Activated naive CD4-positive, alpha-beta T cell treated with anti-CD3 and anti-CD28 coated beads for 36 hours (primary cell): ENCODE measurements at regions not wholly inside any gene's neighbourhood (a gene's known extent, or its start where the extent isn't known, plus 50 kb on each side); places are given as distances from the start of the nearest gene placed in this dataset.
"Not testable (repeated sequence)": the region's sequence is repeated elsewhere in the genome, so short reads cannot be mapped to it uniquely, and the experiment has no call there.

Experiments
- CTCF ChIA-PET: fragments of 350-600 bp; sonication (Branson Sonifier 250); formaldehyde crosslinking; loops from one replicate; lab custom pipeline; 2021; ENCODE audit warnings: antibody characterized with exemption; lab: Charles Lee
- DNase-seq: peaks from one replicate; pipeline ENCODE4 v3.0.0-alpha.2; 2020
- H3K27ac Mint-ChIP-seq: one replicate; pipeline ENCODE4 v1.8.0; 2021; ENCODE audit warnings: mild to moderate bottlenecking, mixed read lengths
- H3K27me3 Mint-ChIP-seq: one replicate; pipeline ENCODE4 v1.8.0; 2021; ENCODE audit warnings: low read depth, mixed read lengths
- H3K36me3 Mint-ChIP-seq: one replicate; pipeline ENCODE4 v1.8.0; 2021; ENCODE audit warnings: low read depth, mixed read lengths
- H3K4me1 Mint-ChIP-seq: one replicate; pipeline ENCODE4 v1.8.0; 2021; ENCODE audit warnings: low read depth, mixed read lengths
- H3K4me3 Mint-ChIP-seq: one replicate; pipeline ENCODE4 v1.8.0; 2021; ENCODE audit warnings: mild to moderate bottlenecking, moderate library complexity, mixed read lengths
- H3K9me3 Mint-ChIP-seq: one replicate; pipeline ENCODE4 v1.8.0; 2021; ENCODE audit warnings: mixed read lengths
- intact Hi-C: fragments of 100-400 bp; cut with micrococcal nuclease; formaldehyde crosslinking; loops from one replicate; pipeline ENCODE4 v1.15.1; 2023

GRCh38 chr3:71925511-71926261 is 140.7 kb upstream of the PROK2 start:
- not testable (repeated sequence) for H3K9me3 Mint-ChIP-seq, H3K4me1 Mint-ChIP-seq, H3K4me3 Mint-ChIP-seq

GRCh38 chr3:71924721-71925120 is 139.8 kb upstream of the PROK2 start:
- Mint-ChIP-seq H3K36me3 (no peaks in the 10 kb centered on the region), H3K27me3 (peaks cover 2% of the 10 kb centered on the region), H3K27ac (no peak overlapping the region), H3K4me3 (no peak overlapping the region), H3K9me3 (no peaks in the 10 kb centered on the region), H3K4me1 (peaks cover 8% of the 10 kb centered on the region)
- CTCF ChIA-PET: no interaction called here
- DNase-seq: no peak
- intact Hi-C loops: loop anchor here (5.0 kb wide), 1 partner anchor 47 kb away; no protein-coding TSS in a partner anchor

More at GRCh38 chr3:71925511-71926261, 140.7 kb upstream of the PROK2 start:
- H3K27me3 Mint-ChIP-seq, DNase-seq, H3K27ac Mint-ChIP-seq, H3K36me3 Mint-ChIP-seq: not testable (repeated sequence)
- intact Hi-C loops: loop anchor here (1.0 to 5.0 kb wide), 2 partner anchors 48 to 897 kb away; no protein-coding TSS in a partner anchor
- CTCF ChIA-PET: interaction anchor here (0.7 kb wide), 1 partner anchor 44 kb away, joined by 3 read pairs; no protein-coding TSS in a partner anchor

GRCh38 chr3:71921036-71921435 is 136.1 kb upstream of the PROK2 start:
- no peak for DNase-seq
- H3K4me3 Mint-ChIP-seq: no peak overlapping the region
- H3K9me3 Mint-ChIP-seq: no peaks in the 10 kb centered on the region
- H3K4me1 Mint-ChIP-seq: peaks cover 1% of the 10 kb centered on the region
- CTCF ChIA-PET: no interaction called here
- intact Hi-C loops: no loop called here
- H3K27me3 Mint-ChIP-seq: peaks cover 2% of the 10 kb centered on the region
- no peak overlapping the region for H3K27ac Mint-ChIP-seq
- H3K36me3 Mint-ChIP-seq: no peaks in the 10 kb centered on the region

GRCh38 chr3:71919572-71919971 is 134.6 kb upstream of the PROK2 start:
- Mint-ChIP-seq H3K4me1 (no peaks in the 10 kb centered on the region), H3K27ac (no peak overlapping the region), H3K27me3 (peaks cover 2% of the 10 kb centered on the region), H3K9me3 (no peaks in the 10 kb centered on the region), H3K36me3 (no peaks in the 10 kb centered on the region), H3K4me3 (no peak overlapping the region)
- DNase-seq: no peak
- intact Hi-C loops: no loop called here
- CTCF ChIA-PET: interaction anchor here (1.5 kb wide), 1 partner anchor 44 kb away, joined by 3 read pairs; no protein-coding TSS in a partner anchor

DNA sequence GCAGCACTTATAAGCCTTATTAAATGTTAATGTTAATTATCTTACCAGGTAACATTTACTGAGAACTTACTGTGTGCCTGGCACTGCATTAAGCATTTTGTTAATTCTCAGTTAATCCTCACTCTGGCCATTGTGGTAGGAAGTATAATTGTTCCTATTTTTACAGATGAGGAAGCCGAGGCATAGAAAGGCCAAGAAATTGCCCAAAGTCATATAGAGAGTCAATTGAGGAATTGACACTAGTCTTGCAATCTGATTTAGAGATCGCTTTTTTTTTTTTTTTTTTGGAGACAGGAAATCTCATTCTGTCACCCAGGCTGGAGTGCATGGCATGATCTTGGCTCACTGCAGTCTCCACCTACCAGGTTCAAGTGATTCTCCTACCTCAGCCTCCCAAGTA is 132.6 kb upstream of the PROK2 start:
- H3K27ac Mint-ChIP-seq: no peak overlapping the region
- no peak for DNase-seq
- H3K36me3 Mint-ChIP-seq: no peaks in the 10 kb centered on the region
- H3K9me3 Mint-ChIP-seq: no peaks in the 10 kb centered on the region
- no peak overlapping the region for H3K4me3 Mint-ChIP-seq
- peaks cover 2% of the 10 kb centered on the region for H3K27me3 Mint-ChIP-seq
- H3K4me1 Mint-ChIP-seq: no peaks in the 10 kb centered on the region
- intact Hi-C loops: no loop called here
- CTCF ChIA-PET: no interaction called here

GRCh38 chr3:71916747-71917369 is 131.9 kb upstream of the PROK2 start:
- H3K36me3 Mint-ChIP-seq: no peaks in the 10 kb centered on the region
- no peak overlapping the region for H3K27ac Mint-ChIP-seq
- intact Hi-C loops: no loop called here
- H3K27me3 Mint-ChIP-seq: peaks cover 2% of the 10 kb centered on the region
- no peak for DNase-seq
- no peaks in the 10 kb centered on the region for H3K9me3 Mint-ChIP-seq
- H3K4me3 Mint-ChIP-seq: no peak overlapping the region
- no peaks in the 10 kb centered on the region for H3K4me1 Mint-ChIP-seq
- CTCF ChIA-PET: no interaction called here

- no peak for DNase-seq
- CTCF ChIA-PET: no interaction called here
- no peaks in the 10 kb centered on the region for H3K36me3 Mint-ChIP-seq
These were observed 128.0 kb upstream of the PROK2 start for GRCh38 chr3:71912839-71913495.

GRCh38 chr3:71910108-71910507 is 125.2 kb upstream of the PROK2 start:
- no peak overlapping the region for H3K4me3 Mint-ChIP-seq
- H3K27ac Mint-ChIP-seq: no peak overlapping the region
- no peaks in the 10 kb centered on the region for H3K9me3 Mint-ChIP-seq
- peaks cover 2% of the 10 kb centered on the region for H3K27me3 Mint-ChIP-seq
- CTCF ChIA-PET: interaction anchor here (0.7 kb wide), 1 partner anchor 20 kb away, joined by 3 read pairs; no protein-coding TSS in a partner anchor
- no peaks in the 10 kb centered on the region for H3K36me3 Mint-ChIP-seq
- H3K4me1 Mint-ChIP-seq: peaks cover 2% of the 10 kb centered on the region
- no peak for DNase-seq
- intact Hi-C loops: no loop called here

More at GRCh38 chr3:71912839-71913495, 128.0 kb upstream of the PROK2 start:
- Mint-ChIP-seq H3K27ac (no peak overlapping the region), H3K4me1 (no peaks in the 10 kb centered on the region), H3K4me3 (no peak overlapping the region), H3K27me3 (peaks cover 2% of the 10 kb centered on the region), H3K9me3 (no peaks in the 10 kb centered on the region)
- intact Hi-C loops: no loop called here

DNA sequence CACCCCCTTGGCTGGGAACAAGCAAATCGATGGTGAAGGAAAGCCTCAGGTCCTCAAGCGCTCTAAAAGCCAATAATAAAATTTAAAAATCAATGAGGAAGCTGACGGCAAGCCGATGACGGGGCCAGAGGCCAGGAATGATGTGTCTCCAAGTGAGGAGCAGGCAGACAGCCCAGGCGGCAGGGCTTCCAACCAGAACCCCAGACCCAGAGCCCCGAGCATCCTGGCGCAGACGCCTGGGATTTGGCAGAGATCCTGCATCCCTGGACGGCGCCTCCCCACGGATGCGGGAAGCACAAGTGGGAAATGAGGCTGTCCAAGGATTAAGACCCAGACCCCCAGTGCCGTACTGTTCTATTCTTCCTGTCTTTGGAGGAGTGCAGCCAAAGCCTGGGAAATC is 123.0 kb upstream of the PROK2 start:
- DNase-seq: no peak
- H3K9me3 Mint-ChIP-seq: no peaks in the 10 kb centered on the region
- peaks cover 2% of the 10 kb centered on the region for H3K4me1 Mint-ChIP-seq
- no peaks in the 10 kb centered on the region for H3K36me3 Mint-ChIP-seq
- H3K27ac Mint-ChIP-seq: no peak overlapping the region
- H3K27me3 Mint-ChIP-seq: peaks cover 2% of the 10 kb centered on the region
- intact Hi-C loops: no loop called here
- CTCF ChIA-PET: no interaction called here
- H3K4me3 Mint-ChIP-seq: no peak overlapping the region

DNA sequence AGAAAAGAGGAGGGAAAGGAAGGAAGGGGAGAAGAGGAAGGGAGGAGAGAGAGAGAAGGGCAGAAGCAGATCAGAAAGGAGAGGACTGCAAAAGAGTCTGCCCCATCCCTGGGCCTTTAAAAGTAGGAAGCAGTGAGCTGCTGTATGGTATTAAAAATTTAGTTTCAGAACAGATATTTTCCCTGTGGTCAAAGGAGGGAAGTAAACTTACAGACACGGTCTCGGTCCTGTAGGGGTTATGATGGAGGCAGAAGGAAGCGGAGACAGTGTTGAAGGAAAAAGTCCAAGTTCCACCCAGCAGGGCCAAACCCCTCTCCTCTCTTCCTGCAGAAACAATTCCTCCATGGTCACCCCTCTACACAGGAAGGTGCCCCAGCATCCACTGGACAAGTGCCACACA is 122.0 kb upstream of the PROK2 start:
- Mint-ChIP-seq H3K4me3 (no peak overlapping the region), H3K36me3 (no peaks in the 10 kb centered on the region), H3K4me1 (peaks cover 2% of the 10 kb centered on the region), H3K27me3 (peaks cover 2% of the 10 kb centered on the region), H3K9me3 (no peaks in the 10 kb centered on the region), H3K27ac (no peak overlapping the region)
- no peak for DNase-seq
- CTCF ChIA-PET: no interaction called here
- intact Hi-C loops: no loop called here

GRCh38 chr3:71905426-71905825 is 120.5 kb upstream of the PROK2 start:
- intact Hi-C loops: no loop called here
- DNase-seq: no peak
- Mint-ChIP-seq H3K4me3 (no peak overlapping the region), H3K27me3 (peaks cover 2% of the 10 kb centered on the region), H3K9me3 (no peaks in the 10 kb centered on the region), H3K4me1 (peaks cover 2% of the 10 kb centered on the region), H3K36me3 (no peaks in the 10 kb centered on the region), H3K27ac (no peak overlapping the region)
- CTCF ChIA-PET: no interaction called here

- H3K27me3 Mint-ChIP-seq: no peaks in the 10 kb centered on the region
- intact Hi-C loops: no loop called here
- H3K4me3 Mint-ChIP-seq: no peak overlapping the region
- H3K27ac Mint-ChIP-seq: no peak overlapping the region
- CTCF ChIA-PET: no interaction called here
- peaks cover 2% of the 10 kb centered on the region for H3K4me1 Mint-ChIP-seq
- DNase-seq: no peak
- H3K9me3 Mint-ChIP-seq: no peaks in the 10 kb centered on the region
- no peaks in the 10 kb centered on the region for H3K36me3 Mint-ChIP-seq
These were observed 119.0 kb upstream of the PROK2 start for GRCh38 chr3:71903936-71904335.
